Colonic mucosa (tissue), 4 donors: ENCODE measurements at regions not wholly inside any gene's neighbourhood (a gene's known extent, or its start where the extent isn't known, plus 50 kb on each side); places are given as distances from the start of the nearest gene placed in this dataset.

Source experiments
- DNase-seq: peaks from one replicate; pipeline ENCODE4 v3.0.0-alpha.2; 2020
- H3K27ac ChIP-seq: fragments of 200-600 bp; one replicate; pipeline ENCODE4 v1.8.0; 2021
- H3K27me3 ChIP-seq: fragments of 200-600 bp; one replicate; pipeline ENCODE4 v1.8.0; 2021
- H3K36me3 ChIP-seq: fragments of 200-600 bp; one replicate; pipeline ENCODE4 v1.8.0; 2021
- H3K4me1 ChIP-seq: fragments of 200-600 bp; one replicate; pipeline ENCODE4 v1.8.0; 2021; ENCODE audit warnings: mild to moderate bottlenecking
- H3K4me3 ChIP-seq: fragments of 200-600 bp; one replicate; pipeline ENCODE4 v1.8.0; 2021
- H3K9ac ChIP-seq, 2 donors: one replicate each; pipeline ENCODE4 v1.7.0; 2013; ENCODE audit warnings: control low read depth in 2 of 2, low read depth in 2 of 2, low read length in 2 of 2
- H3K9me3 ChIP-seq: fragments of 200-600 bp; one replicate; pipeline ENCODE4 v1.8.0; 2021
- intact Hi-C: fragments of 100-400 bp; cut with DNase I; formaldehyde crosslinking; loops from one replicate; pipeline ENCODE4 v1.14.1; 2022
- TF ChIP-seq, protein P1 (sequence below): fragments of 200-600 bp; IDR thresholded peaks from one replicate; pipeline ENCODE4 v1.8.0; 2022; ENCODE audit warnings: antibody characterized with exemption, mild to moderate bottlenecking
- donor health status: healthy.
- donor health status: DM: no; HTN: no; CAD: no.
- donor health status: DM: no; HTN: no; CAD: no.

DNA sequence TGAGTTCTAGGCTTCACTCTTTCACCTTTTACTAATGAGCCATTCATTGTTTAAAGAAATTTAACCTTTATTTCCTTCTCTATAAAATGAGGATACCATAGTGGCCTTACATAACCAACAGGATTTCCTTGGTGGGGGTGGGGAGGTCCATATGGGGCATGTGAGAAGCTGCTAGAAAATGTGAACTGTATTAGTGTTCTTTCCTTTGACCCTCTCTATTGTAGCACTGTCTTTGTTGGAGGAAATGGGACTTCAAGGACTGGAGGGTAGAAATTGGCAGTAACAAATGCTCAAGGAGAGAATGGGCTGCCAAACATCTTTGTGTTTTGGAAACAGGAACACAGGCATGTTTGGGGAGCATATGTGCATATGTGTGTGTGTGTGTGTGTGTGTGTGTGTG is 468.7 kb upstream of the ZEB2 start:
- Histone ChIP-seq H3K27me3 (no peaks in the 10 kb centered on the region), H3K9me3 (no peaks in the 10 kb centered on the region), H3K27ac (no peak overlapping the region), H3K36me3 (no peaks in the 10 kb centered on the region), H3K4me3 (no peak overlapping the region), H3K9ac (no peak overlapping the region), H3K4me1 (no peaks in the 10 kb centered on the region)
- TF ChIP-seq, protein P1, sequence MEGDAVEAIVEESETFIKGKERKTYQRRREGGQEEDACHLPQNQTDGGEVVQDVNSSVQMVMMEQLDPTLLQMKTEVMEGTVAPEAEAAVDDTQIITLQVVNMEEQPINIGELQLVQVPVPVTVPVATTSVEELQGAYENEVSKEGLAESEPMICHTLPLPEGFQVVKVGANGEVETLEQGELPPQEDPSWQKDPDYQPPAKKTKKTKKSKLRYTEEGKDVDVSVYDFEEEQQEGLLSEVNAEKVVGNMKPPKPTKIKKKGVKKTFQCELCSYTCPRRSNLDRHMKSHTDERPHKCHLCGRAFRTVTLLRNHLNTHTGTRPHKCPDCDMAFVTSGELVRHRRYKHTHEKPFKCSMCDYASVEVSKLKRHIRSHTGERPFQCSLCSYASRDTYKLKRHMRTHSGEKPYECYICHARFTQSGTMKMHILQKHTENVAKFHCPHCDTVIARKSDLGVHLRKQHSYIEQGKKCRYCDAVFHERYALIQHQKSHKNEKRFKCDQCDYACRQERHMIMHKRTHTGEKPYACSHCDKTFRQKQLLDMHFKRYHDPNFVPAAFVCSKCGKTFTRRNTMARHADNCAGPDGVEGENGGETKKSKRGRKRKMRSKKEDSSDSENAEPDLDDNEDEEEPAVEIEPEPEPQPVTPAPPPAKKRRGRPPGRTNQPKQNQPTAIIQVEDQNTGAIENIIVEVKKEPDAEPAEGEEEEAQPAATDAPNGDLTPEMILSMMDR = no peak
- DNase-seq = no peak
- intact Hi-C loops = no loop called here

DNA sequence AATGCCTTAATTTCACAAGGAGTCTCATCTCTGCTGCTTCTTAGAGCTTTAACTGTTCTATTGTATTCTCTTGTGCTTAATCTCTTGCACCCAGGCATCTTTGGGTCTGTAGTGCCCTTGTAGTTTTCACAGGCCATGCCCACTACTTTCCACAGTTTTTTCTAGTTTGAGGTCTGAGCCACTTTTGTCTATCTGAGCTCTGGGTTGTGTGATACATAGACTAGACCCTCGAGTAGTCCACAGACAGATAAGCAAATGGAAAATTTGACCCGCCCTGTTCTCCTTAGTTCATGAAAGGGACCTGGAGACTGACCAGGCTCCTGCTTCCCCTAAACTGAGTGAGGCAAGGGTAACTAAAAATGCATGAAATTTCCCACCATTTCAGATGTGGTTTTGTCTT is 466.8 kb upstream of the ZEB2 start:
- H3K9ac ChIP-seq = no peak overlapping the region

DNA sequence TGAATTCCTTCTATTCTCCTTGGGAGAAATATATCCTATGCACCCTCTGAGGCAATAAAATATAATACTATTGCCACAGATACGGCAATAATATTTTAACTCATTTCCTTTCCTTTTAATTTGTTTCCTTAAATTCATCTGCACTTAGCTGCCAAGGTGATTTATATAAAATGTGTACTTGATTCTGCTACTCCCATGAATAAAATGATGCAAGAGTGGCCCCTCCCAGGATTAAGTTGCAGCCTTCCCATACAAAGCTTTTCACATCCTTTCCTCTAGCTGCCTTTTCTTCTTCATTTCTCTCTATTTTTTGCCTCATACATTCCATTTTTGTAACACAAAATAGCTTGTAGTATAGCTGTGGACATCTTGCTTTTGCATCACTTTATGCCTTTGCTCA is 464.1 kb upstream of the ZEB2 start:
- TF ChIP-seq, protein P1 = no peak
- Histone ChIP-seq H3K4me3 (no peak overlapping the region), H3K27me3 (no peaks in the 10 kb centered on the region), H3K9ac (no peak overlapping the region), H3K36me3 (no peaks in the 10 kb centered on the region), H3K4me1 (no peaks in the 10 kb centered on the region), H3K9me3 (no peaks in the 10 kb centered on the region), H3K27ac (no peak overlapping the region)
- intact Hi-C loops = no loop called here
- DNase-seq = no peak

More for the DNA sequence above, 466.8 kb upstream of the ZEB2 start:
- Histone ChIP-seq H3K9me3 (no peaks in the 10 kb centered on the region), H3K36me3 (no peaks in the 10 kb centered on the region), H3K27me3 (no peaks in the 10 kb centered on the region), H3K4me1 (no peaks in the 10 kb centered on the region), H3K27ac (no peak overlapping the region), H3K4me3 (no peak overlapping the region)
- intact Hi-C loops = no loop called here
- TF ChIP-seq, protein P1 = no peak
- no peak for DNase-seq

DNA sequence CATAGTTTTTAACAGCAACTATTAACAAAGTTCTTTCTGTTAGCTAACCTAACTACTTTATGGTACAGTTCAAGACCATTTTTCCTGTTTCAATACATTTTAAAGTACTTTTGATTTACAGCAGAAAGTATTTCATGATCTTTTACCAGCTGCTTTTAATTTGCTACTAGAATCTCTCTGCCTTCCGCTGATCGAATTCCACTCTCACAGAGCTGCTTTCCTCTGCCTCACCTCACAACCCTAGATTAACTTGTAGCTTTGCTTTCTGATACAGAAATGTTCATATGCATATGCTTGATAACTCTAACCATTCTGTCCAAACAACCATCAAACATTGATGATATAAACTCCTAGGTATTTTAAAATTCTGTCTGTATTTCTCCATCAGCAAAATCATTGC is 463.2 kb upstream of the ZEB2 start:
- Histone ChIP-seq H3K9ac (no peak overlapping the region), H3K27me3 (no peaks in the 10 kb centered on the region), H3K36me3 (no peaks in the 10 kb centered on the region), H3K4me3 (no peak overlapping the region), H3K9me3 (no peaks in the 10 kb centered on the region), H3K27ac (no peak overlapping the region), H3K4me1 (no peaks in the 10 kb centered on the region)
- TF ChIP-seq, protein P1 = no peak
- no peak for DNase-seq
- intact Hi-C loops = no loop called here

DNA sequence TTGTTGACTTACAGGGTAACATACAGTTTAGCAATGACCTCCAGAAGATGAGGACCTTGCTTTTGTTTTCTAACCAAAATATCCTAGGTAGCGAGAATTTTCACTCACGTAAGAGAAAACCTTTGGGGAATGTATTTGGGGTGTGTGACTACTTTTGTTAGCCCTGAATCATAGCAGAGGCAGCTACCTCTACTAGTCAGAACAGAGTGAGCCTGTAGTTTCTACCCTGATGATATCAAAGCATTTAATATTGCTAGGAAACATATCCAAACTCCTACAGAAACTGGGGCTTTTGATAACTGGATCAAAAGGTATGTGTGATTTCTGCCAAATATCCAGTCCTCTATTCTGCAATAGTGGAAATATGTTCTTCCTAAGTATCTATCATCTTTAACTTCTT is 462.6 kb upstream of the ZEB2 start:
- intact Hi-C loops = no loop called here
- H3K4me1 ChIP-seq = no peaks in the 10 kb centered on the region
- no peak overlapping the region for H3K9ac ChIP-seq
- no peaks in the 10 kb centered on the region for H3K9me3 ChIP-seq
- TF ChIP-seq, protein P1 = no peak
- H3K27ac ChIP-seq = no peak overlapping the region
- H3K27me3 ChIP-seq = no peaks in the 10 kb centered on the region
- DNase-seq = no peak
- no peak overlapping the region for H3K4me3 ChIP-seq
- H3K36me3 ChIP-seq = no peaks in the 10 kb centered on the region

DNA sequence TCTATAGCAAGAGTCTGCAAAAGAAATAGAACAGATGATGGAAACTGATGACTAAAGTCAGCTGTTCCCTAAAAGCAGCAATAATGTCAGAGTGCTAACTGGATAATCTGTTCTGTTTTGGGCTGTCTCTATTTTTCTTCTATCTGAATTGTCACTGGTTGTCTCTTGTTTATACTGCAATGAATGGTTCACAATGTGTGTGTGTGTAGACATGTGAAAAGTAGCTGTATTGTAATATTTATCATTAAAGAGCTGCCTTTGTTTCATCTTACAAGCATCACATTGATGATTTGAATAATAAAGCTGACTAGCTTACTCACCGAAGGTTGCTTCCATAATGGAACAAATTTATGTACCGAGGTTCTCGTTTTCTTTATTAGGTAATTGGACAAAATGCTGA is 456.0 kb upstream of the ZEB2 start:
- TF ChIP-seq, protein P1 = no peak
- no peaks in the 10 kb centered on the region for H3K36me3 ChIP-seq

More for the DNA sequence above, 456.0 kb upstream of the ZEB2 start:
- Histone ChIP-seq H3K9ac (no peak overlapping the region), H3K27ac (no peak overlapping the region), H3K4me1 (no peaks in the 10 kb centered on the region), H3K4me3 (no peak overlapping the region), H3K27me3 (no peaks in the 10 kb centered on the region), H3K9me3 (no peaks in the 10 kb centered on the region)
- intact Hi-C loops = no loop called here
- no peak for DNase-seq
